GM18907 (cell line): ENCODE measurements at regions not wholly inside any gene's neighbourhood (a gene's known extent, or its start where the extent isn't known, plus 50 kb on each side); places are given as distances from the start of the nearest gene placed in this dataset.

Experiments
- ATAC-seq: cut with Tn5 transposase; IDR thresholded peaks from one replicate; pipeline ENCODE4 v1.9.1; 2021; ENCODE audit warnings: mild to moderate bottlenecking, moderate library complexity; ENCODE audit not compliant: unreplicated experiment

- ATAC-seq = no peak
Observed at GRCh38 chr2:125041846-125042245, 1016.8 kb downstream of the CNTNAP5 start.

DNA sequence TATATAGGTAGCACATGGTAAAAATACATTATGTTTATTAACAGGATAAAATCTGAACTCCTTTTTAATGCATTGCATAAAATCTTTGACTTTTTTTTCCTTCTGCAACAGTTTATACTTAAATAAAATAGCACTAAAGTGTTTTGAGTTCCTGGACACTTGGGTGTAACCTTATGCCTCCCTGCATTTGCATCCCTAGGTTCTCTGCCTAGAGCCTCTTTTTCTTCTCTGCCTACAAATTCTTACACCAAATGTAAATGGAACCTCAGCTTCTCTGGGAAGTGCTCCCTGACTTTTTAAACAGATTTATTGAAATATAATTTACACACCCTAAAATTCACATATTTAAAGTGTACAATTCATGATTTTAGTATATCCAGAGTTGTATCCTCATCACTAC, 1017.6 kb downstream of the CNTNAP5 start:
- ATAC-seq = no peak

DNA sequence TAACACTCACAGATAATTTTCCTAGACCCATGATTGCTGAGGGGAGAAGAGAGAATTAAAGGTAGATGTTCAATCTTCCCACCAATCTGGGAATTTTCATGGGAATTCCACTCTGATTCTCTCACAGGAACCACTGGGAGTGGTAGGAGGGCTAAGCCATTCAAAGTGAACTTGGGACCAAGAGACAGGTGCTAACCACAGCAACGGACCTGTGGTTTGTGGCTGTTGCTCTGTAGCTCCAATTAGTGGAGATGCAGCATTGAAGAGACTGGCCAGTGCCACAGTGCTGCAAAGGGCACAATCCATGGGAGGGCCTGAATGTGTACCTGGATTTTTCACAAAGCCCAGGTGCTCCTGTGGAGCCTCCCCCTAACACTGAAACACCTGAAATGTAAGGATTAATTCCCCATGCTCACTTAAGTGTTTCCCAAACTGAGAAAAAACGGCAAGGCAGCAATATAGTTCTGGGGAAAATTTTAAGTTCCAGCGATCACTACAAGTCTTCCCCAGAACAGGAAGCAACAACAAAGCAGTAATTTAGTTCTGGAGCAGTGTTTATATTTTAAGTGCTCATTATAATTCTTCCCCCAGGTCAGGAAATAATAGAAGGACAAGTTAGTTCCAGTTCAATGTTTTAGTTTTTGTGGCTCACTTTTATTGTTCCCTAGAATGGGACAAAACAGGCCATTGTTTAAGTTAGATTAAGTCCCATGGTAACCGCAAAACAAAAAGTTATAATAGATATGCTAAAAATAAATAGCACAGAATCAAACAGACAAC, 1045.8 kb downstream of the CNTNAP5 start:
- no peak for ATAC-seq

DNA sequence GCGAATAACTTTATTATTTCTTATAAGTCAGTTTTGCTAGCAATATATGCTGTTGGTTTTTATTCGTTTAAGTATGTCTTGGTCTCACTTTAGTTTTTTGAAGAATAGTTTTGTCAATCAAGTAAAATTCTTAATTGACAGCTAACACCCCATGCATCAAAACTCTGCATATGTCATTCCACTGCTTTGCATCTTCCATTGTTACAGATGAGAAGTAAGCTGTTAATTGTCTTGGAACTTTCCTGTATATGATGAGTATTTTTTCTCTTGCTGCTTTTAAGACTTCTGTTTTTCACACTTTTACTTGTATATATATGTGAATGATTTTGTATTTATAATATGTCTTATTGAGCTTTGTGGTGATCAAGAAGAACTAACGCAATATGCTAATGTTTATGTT, 1048.4 kb downstream of the CNTNAP5 start:
- no peak for ATAC-seq

DNA sequence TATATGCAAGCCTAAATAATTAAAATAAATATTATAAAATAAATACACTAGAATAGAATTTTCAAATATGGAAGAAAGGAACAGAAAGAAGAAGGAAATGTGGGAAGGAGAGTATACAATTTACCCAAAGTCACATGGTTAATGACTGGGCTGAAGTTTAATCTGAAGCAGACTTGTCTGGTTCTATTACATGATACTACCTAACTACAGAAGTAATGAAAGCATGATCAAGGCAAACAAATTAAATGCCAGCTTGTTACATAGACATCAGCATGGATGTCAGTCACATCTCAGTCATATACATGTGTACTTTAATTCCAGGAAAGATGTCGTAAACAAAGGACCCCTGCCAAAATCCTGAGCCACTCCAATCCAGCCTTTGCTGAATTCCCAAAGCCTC, 1060.8 kb downstream of the CNTNAP5 start:
- no peak for ATAC-seq

DNA sequence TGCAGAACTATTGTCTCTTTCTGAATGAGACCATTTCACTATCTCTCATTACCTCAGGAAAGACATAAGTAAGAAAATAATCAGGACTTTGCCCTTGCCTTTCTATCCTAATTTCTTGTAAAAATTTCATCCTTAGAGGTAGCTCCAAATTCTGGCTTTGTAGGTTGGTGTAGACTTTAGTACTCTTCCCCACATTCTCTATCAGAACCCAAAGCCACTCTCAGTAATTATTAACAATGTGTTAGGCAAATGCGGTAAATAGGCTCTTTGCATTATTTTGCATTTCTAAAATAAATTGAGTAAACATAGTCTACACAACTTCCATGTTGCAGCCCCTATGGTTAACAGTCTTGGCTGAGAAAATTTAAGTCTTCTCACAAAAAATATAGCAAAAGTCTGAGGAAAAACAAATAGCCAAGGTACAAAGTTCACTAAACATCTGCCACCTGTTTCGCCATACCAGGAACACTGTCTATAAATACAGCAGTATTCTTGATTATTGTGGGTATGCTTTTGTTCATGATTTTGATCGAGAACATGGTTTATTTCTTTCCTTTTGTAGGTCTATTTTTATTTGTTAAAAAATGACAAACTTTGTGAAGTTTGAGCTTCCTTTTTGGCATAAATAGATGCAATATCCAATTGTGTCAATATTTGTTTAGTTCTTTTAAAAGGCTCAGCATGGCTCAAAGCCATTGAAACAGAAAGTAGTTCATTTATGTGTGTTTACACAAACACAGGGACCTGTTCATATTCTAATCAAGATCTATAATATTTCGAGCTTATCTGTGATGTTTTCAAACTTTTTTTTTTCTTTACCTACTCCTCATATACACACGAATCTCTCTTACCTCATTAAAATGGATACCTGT, 1061.5 kb downstream of the CNTNAP5 start:
- no peak for ATAC-seq

DNA sequence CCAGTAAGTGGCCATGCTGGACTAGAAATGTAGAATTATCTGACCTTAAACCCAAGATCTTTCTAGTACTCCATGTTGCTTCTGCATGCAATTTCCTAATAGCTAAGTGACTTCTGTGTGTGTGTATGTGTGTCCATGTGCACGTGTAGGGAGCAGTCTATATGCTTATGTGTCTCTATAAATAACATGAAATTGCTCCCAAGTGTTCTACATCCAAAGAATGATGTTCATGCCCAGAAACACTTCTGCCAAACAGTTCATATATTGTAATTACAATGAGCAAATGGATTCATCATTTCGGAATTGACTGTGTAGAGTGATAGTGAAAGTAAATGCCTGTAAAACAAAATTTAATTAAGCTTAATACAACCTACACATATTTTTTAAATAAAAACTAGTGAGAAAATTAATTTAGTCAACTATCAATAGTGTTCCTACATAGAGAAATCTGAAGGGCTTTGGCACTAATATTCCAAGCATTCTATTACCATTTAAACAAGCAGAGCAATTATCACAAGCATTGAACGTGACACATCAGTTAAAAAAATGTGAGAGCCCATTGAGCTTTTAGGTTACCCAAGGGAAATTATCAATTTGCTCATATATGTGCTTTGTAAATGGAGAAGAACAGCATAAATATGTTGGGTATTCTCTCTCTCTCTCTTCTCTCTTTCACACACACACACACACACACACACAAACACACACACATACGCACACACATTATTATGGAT, 1067.4 kb downstream of the CNTNAP5 start:
- ATAC-seq = no peak

GRCh38 chr2:125095826-125096225, 1070.7 kb downstream of the CNTNAP5 start:
- no peak for ATAC-seq

GRCh38 chr2:125106710-125107109, 1081.6 kb downstream of the CNTNAP5 start:
- ATAC-seq = no peak

DNA sequence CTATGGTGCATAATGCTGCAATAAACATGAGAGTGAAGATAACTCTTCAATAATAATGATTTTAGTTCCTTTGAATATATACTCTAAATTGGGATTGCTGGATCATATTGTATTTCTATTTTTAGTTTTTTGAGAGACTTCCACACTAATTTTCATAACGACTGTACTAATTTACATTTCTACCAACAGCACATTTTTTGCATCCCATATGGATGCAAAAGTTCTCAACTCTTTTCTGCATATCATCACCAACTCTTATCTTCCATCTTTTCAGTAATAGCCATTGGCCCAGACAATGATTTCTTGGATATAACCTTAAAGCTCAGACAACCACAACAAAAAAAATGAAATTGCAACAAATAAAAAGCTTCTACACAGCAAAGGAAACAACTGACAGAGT, 1082.4 kb downstream of the CNTNAP5 start:
- no peak for ATAC-seq

GRCh38 chr2:125108251-125108650, 1083.2 kb downstream of the CNTNAP5 start:
- ATAC-seq = no peak

GRCh38 chr2:125125902-125126301, 1100.8 kb downstream of the CNTNAP5 start:
- no peak for ATAC-seq

DNA sequence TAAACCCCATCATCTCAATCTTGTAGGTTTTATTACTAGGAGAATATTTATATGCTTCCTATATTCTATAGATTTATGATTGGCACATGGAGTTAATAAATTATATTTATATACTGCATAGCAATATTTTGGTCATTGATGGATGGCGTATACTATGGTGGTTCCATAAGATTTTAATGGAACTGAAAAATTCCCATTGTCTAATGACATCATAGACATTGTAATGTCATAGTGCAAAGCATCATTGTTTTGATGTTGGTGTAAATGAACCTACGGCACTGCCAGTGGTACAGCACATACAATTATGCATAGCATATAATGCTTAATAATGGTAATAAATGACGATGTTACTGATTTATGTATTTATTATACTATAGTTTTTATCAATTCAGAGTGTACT, 1135.9 kb downstream of the CNTNAP5 start:
- ATAC-seq = no peak

DNA sequence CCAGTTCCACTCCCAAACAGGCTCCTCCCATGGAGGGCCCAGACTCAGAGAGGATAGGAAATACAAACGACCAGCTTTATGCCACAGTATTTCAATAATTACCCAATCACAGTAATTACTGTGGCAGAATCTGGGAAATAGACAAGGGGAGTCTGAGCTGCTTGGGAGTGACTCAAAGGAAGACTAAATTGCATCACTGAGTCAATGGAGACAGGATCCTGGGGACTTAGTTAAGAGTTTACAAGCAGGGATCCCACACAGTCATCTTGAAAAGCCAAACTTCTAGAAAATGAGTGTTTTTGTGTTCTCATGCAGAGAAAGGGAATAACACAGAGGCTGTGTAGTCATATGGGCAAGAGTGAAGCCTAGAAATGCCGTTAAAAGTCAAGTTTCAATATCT, 1142.1 kb downstream of the CNTNAP5 start:
- no peak for ATAC-seq

DNA sequence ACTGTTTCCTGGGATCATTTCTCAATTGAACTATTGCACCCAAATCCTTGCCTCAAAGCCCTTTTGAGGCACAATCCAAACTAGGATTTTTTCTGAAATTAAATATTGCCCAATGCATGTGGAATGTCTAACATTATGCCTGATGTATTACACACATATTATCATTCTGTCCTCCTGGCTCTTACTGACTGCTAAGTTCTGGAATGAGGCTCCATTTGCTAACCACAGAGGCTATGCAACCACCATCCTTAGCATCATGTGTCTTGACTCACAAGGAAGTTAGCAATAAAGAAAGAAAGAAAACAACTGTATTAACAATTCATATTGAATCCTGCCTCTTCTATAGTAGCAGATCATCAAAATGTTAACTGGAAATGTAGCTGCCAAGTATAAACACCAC, 1142.7 kb downstream of the CNTNAP5 start:
- no peak for ATAC-seq

GRCh38 chr2:125168442-125168841, 1143.4 kb downstream of the CNTNAP5 start:
- no peak for ATAC-seq

- ATAC-seq = no peak
Observed at GRCh38 chr2:125169022-125169763, 1144.1 kb downstream of the CNTNAP5 start.

DNA sequence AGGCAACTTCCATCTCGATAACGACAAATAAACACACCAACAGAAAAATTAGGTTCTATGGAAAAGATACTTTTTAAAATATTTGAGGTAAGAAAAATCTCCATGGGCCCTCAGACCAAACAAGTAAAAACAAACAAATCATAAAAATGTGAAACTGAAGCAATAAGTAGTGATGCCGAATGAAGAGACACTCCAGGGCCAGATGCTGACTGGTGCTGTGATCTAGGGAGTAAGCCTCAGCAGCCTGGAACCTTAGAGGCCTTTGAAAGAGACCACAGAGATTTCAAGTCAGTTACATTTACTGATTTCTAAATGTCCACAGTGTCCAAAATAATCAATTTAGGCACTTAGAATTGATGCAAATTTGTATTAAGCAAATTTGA, 1144.7 kb downstream of the CNTNAP5 start:
- no peak for ATAC-seq

- ATAC-seq = no peak
Observed at GRCh38 chr2:125172181-125172580, 1147.1 kb downstream of the CNTNAP5 start.

- ATAC-seq = no peak
Observed at GRCh38 chr2:125175415-125175814, 1150.3 kb downstream of the CNTNAP5 start.
